SK-N-SH treated with all-trans-retinoic acid at 6 μM for 48 hours (cell line): ENCODE measurements at regions not wholly inside any gene's neighbourhood (a gene's known extent, or its start where the extent isn't known, plus 50 kb on each side); places are given as distances from the start of the nearest gene placed in this dataset.

Source experiments
- ATAC-seq: fragments of 200-7000 bp; cut with Tn5 transposase; 3 replicates; pipeline ENCODE4 v1.9.1; 2020; ENCODE audit warnings: mild to moderate bottlenecking, moderate library complexity
- ARNTL ChIP-seq: fragments of 450-650 bp; formaldehyde crosslinking; IDR thresholded peaks from 2 replicates; pipeline ENCODE4 v1.5.0; 2020; ENCODE audit warnings: low read depth, mild to moderate bottlenecking, moderate library complexity, borderline replicate concordance
- CREB5 ChIP-seq: fragments of 250-450 bp; sonication (Bioruptor Pico); IDR thresholded peaks from 2 replicates; pipeline ENCODE4 v1.5.1; 2020; ENCODE audit warnings: low read depth, mild to moderate bottlenecking, moderate library complexity
- CSDC2 ChIP-seq: fragments of 250-450 bp; sonication (Bioruptor Pico); IDR thresholded peaks from 2 replicates; pipeline ENCODE4 v1.5.0; 2020; ENCODE audit warnings: mild to moderate bottlenecking, moderate library complexity
- CSRNP3 ChIP-seq: fragments of 250-450 bp; sonication (Bioruptor Pico); IDR thresholded peaks from 2 replicates; pipeline ENCODE4 v1.5.1; 2021; ENCODE audit warnings: mild to moderate bottlenecking, moderate library complexity
- ESRRG ChIP-seq: fragments of 250-450 bp; sonication (Bioruptor Pico); IDR thresholded peaks from 2 replicates; pipeline ENCODE4 v1.6.1; 2021; ENCODE audit warnings: mild to moderate bottlenecking
- GLIS3 ChIP-seq: fragments of 250-450 bp; sonication (Bioruptor Pico); IDR thresholded peaks from 2 replicates; pipeline ENCODE4 v1.5.0; 2020; ENCODE audit warnings: mild to moderate bottlenecking, moderate library complexity
- ISL1 ChIP-seq: fragments of 250-450 bp; sonication (Bioruptor Pico); IDR thresholded peaks from 2 replicates; pipeline ENCODE4 v2.1.2; 2022; ENCODE audit warnings: mild to moderate bottlenecking, moderate library complexity
- OSR1 ChIP-seq: fragments of 250-450 bp; sonication (Bioruptor Pico); IDR thresholded peaks from 2 replicates; pipeline ENCODE4 v1.8.0; 2022; ENCODE audit warnings: moderate library complexity, mild to moderate bottlenecking, inconsistent platforms
- PATZ1 ChIP-seq: fragments of 250-450 bp; sonication (Bioruptor Pico); IDR thresholded peaks from 2 replicates; pipeline ENCODE4 v1.8.0; 2020; ENCODE audit warnings: mild to moderate bottlenecking, moderate library complexity, borderline replicate concordance
- POU6F1 ChIP-seq: fragments of 250-450 bp; sonication (Bioruptor Pico); IDR thresholded peaks from 2 replicates; pipeline ENCODE4 v1.8.0; 2021; ENCODE audit warnings: low read depth, mild to moderate bottlenecking, moderate library complexity, borderline replicate concordance
- PPARA ChIP-seq: fragments of 250-450 bp; sonication (Bioruptor Pico); IDR thresholded peaks from 2 replicates; pipeline ENCODE4 v1.5.0; 2020; ENCODE audit warnings: mild to moderate bottlenecking, borderline replicate concordance
- RARB ChIP-seq: fragments of 250-450 bp; sonication (Bioruptor Pico); IDR thresholded peaks from 2 replicates; pipeline ENCODE4 v1.8.0; 2021; ENCODE audit warnings: mild to moderate bottlenecking, moderate library complexity
- SNAI2 ChIP-seq: fragments of 250-450 bp; sonication (Bioruptor Pico); IDR thresholded peaks from 2 replicates; pipeline ENCODE4 v1.5.0; 2020; ENCODE audit warnings: mild to moderate bottlenecking, moderate library complexity
- TOX ChIP-seq: fragments of 250-450 bp; sonication (Bioruptor Pico); IDR thresholded peaks from 2 replicates; pipeline ENCODE4 v1.8.0; 2021; ENCODE audit warnings: mild to moderate bottlenecking, moderate library complexity, borderline replicate concordance
- TSHZ2 ChIP-seq: fragments of 250-450 bp; sonication (Bioruptor Pico); IDR thresholded peaks from 2 replicates; pipeline ENCODE4 v1.5.0; 2020; ENCODE audit warnings: mild to moderate bottlenecking, moderate library complexity
- ZC3H10 ChIP-seq: fragments of 250-450 bp; sonication (Bioruptor Pico); IDR thresholded peaks from 2 replicates; pipeline ENCODE4 v1.5.1; 2021; ENCODE audit warnings: mild to moderate bottlenecking, moderate library complexity
- ZFP3 ChIP-seq: fragments of 250-450 bp; sonication (Bioruptor Pico); IDR thresholded peaks from 2 replicates; pipeline ENCODE4 v1.5.0; 2020; ENCODE audit warnings: mild to moderate bottlenecking, moderate library complexity
- ZFP30 ChIP-seq: fragments of 450-650 bp; formaldehyde crosslinking; IDR thresholded peaks from 2 replicates; pipeline ENCODE4 v1.5.0; 2022; ENCODE audit warnings: mild to moderate bottlenecking, moderate library complexity
- ZNF565 ChIP-seq: fragments of 450-650 bp; formaldehyde crosslinking; conservative IDR thresholded peaks from 2 replicates; pipeline ENCODE4 v1.5.0; 2020; ENCODE audit warnings: low read depth, mild to moderate bottlenecking, moderate library complexity
- ZNF70 ChIP-seq: fragments of 450-650 bp; formaldehyde crosslinking; IDR thresholded peaks from 2 replicates; pipeline ENCODE4 v1.5.0; 2020; ENCODE audit warnings: mild to moderate bottlenecking, moderate library complexity

- no peak for ATAC-seq
- no peak for TF ChIP-seq OSR1 (CRISPR knock-in tag)
- no peak for TF ChIP-seq ESRRG (CRISPR knock-in tag)
- no peak for TF ChIP-seq CREB5
- TF ChIP-seq TSHZ2: no peak
- no peak for TF ChIP-seq ZNF70 (CRISPR knock-in tag)
- no peak for TF ChIP-seq CSDC2 (CRISPR knock-in tag)
Observed at GRCh38 chr2:22554453-22554852, 830.5 kb upstream of the KLHL29 start.

- TF ChIP-seq ARNTL (CRISPR knock-in tag) (no peak), CSRNP3 (no peak), RARB (no peak), TOX (CRISPR knock-in tag) (no peak), PPARA (CRISPR knock-in tag) (no peak), ZC3H10 (no peak), SNAI2 (CRISPR knock-in tag) (no peak), ZFP3 (CRISPR knock-in tag) (no peak), ESRRG (CRISPR knock-in tag) (no peak), ZFP30 (CRISPR knock-in tag) (no peak), TSHZ2 (no peak), OSR1 (CRISPR knock-in tag) (no peak), ISL1 (CRISPR knock-in tag) (no peak), ZNF565 (CRISPR knock-in tag) (no peak), POU6F1 (CRISPR knock-in tag) (no peak)
- no peak for ATAC-seq
Observed at GRCh38 chr2:22557406-22557805, 827.6 kb upstream of the KLHL29 start.

GRCh38 chr2:22560021-22560420 lies 825.0 kb upstream of the KLHL29 start:
- TF ChIP-seq PATZ1 (CRISPR knock-in tag): no peak
- TF ChIP-seq PPARA (CRISPR knock-in tag): no peak
- TF ChIP-seq GLIS3: no peak
- no peak for TF ChIP-seq TSHZ2
- TF ChIP-seq TOX (CRISPR knock-in tag): no peak
- no peak for TF ChIP-seq ZNF70 (CRISPR knock-in tag)
- TF ChIP-seq CREB5: no peak

More at GRCh38 chr2:22560021-22560420, 825.0 kb upstream of the KLHL29 start:
- no peak for ATAC-seq
